C4-2B (cell line): ENCODE measurements at regions not wholly inside any gene's neighbourhood (a gene's known extent, or its start where the extent isn't known, plus 50 kb on each side); places are given as distances from the start of the nearest gene placed in this dataset.
"Not testable (repeated sequence)": the region's sequence is repeated elsewhere in the genome, so short reads cannot be mapped to it uniquely, and the experiment has no call there.

Source experiments
- CTCF ChIP-seq: fragments of 450-650 bp; conservative IDR thresholded peaks from 2 replicates; pipeline ENCODE4 v1.5.1; 2017; ENCODE audit warnings: mild to moderate bottlenecking
- ZFX ChIP-seq: fragments of 450-650 bp; IDR thresholded peaks from 2 replicates; pipeline ENCODE4 v1.6.1; 2017

GRCh38 chr22:35188930-35189329 is 68.4 kb upstream of the HMGXB4 start:
- not testable (repeated sequence) for TF ChIP-seq CTCF, ZFX
